Motor neuron (in vitro differentiated cells): ENCODE measurements at regions not wholly inside any gene's neighbourhood (a gene's known extent, or its start where the extent isn't known, plus 50 kb on each side); places are given as distances from the start of the nearest gene placed in this dataset.
A peak's percentile ranks its signal among the peaks of the same experiment; 100 is the strongest.

Experiments used
- ATAC-seq, 8 experiments: fragments of 200-7000 bp; cut with Tn5 transposase; replicated peaks in 6 of 8; 2 replicates each; pipeline ENCODE4 v1.8.0; 2021; ENCODE audit warnings: mild to moderate bottlenecking in 8 of 8, moderate library complexity in 8 of 8
- H3K27ac ChIP-seq, 2 donors: fragments of 250-450 bp; sonication (Bioruptor Pico); 2 replicates each; pipeline ENCODE4 v1.9.0; 2021; ENCODE audit warnings: antibody characterized with exemption in 2 of 2, mild to moderate bottlenecking in 2 of 2, moderate library complexity in 1 of 2
- H3K4me1 ChIP-seq, 2 donors: fragments of 250-450 bp; sonication (Bioruptor Pico); replicated peaks in 1 of 2; 2 replicates each; pipeline ENCODE4 v1.6.1; 2021; ENCODE audit warnings: antibody characterized with exemption in 2 of 2, mild to moderate bottlenecking in 2 of 2, moderate library complexity in 1 of 2
- H3K4me3 ChIP-seq, 5 donors: fragments of 250-450 bp; sonication (Bioruptor Pico); 2 replicates each; pipeline ENCODE4 v1.9.0; 2021; ENCODE audit warnings: antibody characterized with exemption in 5 of 5, mild to moderate bottlenecking in 5 of 5, moderate library complexity in 4 of 5
- WGBS, 10 experiments: fragments of 450-650 bp; shearing (Covaris generic); methylation state at CpG; one replicate each; pipeline ENCODE4 v1.0.0; 2022; 5-methylcytosine and 5-hydroxymethylcytosine counted together
- in situ Hi-C, 9 experiments: fragments of 400-800 bp; cut with MboI; loops; one replicate each; pipeline ENCODE4 v1.15.0; 2021; ENCODE audit warnings: low sequenced_read_pairs in 9 of 9, low pct_unique_long_range_greater_than_20kb in 2 of 9; ENCODE audit not compliant: unreplicated experiment in 9 of 9

DNA sequence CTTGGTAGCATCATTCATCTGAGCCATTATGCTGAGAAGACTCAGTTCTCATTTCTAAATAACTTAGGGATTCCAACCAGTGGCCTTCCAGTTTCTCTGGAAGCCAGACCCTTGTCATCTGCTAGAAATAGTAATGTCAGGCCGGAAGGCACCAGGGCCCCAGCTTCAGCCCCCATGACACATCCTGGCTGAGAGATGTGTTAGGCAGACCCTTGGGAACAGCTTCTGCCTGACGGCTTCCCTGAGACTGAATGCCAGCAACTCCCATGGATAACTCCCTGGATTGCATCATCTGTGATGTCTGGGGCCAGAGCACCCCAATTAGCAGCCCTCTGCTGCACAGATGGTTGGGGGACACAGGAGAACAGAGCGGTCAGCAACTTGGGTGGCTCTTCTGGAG is 583.5 kb upstream of the TBX3 start:
- in situ Hi-C loops, result no loop called here
- ATAC-seq, result no peak

GRCh38 chr12:115264605-115265004 is 580.6 kb upstream of the TBX3 start:
- H3K27ac ChIP-seq, result no peak overlapping the region
- in situ Hi-C loops, result no loop called here
- ATAC-seq, result no peak
- no peak overlapping the region for H3K4me3 ChIP-seq
- 70 to 97% (median 85%) methylated on average over 2 to 6 of the region's 6 CpGs; no CpG with 5 or more reads in 1 of the 10 experiments for WGBS, 10 experiments
- H3K4me1 ChIP-seq, result no peaks in the 10 kb centered on the region

More for the DNA sequence above, 583.5 kb upstream of the TBX3 start:
- no peaks in the 10 kb centered on the region for H3K4me1 ChIP-seq
- no peak overlapping the region for H3K27ac ChIP-seq
- H3K4me3 ChIP-seq, result no peak overlapping the region
- WGBS, 10 experiments, result 0 to 88% (median 50%) methylated on average over 1 of the region's 3 CpGs; no CpG with 5 or more reads in 6 of the 10 experiments

- H3K4me1 ChIP-seq, result no peaks in the 10 kb centered on the region
- in situ Hi-C loops, result no loop called here
- 17 to 81% (median 56%) methylated on average over 1 to 3 of the region's 3 CpGs; no CpG with 5 or more reads in 2 of the 10 experiments for WGBS, 10 experiments
- ATAC-seq, result no peak
- H3K27ac ChIP-seq, result no peak overlapping the region
- no peak overlapping the region for H3K4me3 ChIP-seq
These were observed 577.9 kb upstream of the TBX3 start for GRCh38 chr12:115261691-115262398.

DNA sequence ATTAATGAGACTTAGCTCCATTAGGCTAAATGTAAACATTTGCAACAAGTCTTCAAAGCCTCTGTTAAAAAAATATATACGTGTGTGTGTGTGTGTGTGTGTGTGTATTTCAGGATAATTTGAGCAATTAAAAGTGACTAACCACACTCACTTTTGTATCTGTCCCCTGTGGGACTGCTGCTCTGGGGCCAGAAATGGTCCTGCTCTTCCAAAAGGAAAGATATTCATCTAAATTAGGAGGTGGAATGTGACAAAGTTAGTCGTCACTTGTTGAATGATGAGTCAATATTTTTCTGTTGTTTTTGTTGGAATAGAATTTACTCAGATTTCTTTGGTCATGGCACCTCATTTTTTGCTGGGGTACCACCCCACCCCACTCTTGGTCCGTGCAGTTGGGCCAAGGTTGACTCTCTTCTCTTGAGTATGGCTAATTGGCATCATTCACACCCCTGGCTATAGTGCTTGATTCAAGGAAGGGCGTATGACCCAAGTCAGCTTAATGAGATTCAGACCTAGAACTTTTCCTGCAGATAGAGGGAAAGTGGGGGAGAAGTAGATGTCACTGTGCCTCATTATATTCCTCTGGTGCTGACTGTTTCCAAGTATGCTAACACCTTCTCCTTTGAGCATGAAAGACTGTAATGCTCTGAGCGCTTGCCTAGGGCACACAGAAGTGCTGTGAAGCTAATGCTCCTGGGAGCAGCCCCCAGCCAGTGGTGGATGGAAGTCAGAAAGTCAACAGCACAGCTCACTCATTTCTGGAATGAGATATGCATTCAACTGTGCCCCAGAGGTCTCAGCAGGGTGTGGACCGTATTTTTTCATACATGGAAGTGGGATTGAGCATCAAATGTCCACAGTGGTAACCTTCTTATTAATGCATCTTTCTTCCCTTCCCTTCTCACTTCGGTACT is 577.0 kb upstream of the TBX3 start:
- 0 to 100% (median 47%) methylated on average over 1 to 7 of the region's 7 CpGs for WGBS, 10 experiments
- ATAC-seq, result peak in 2 of 8 experiments; percentile 61 to 78
- H3K4me1 ChIP-seq, result no peaks in the 10 kb centered on the region
- in situ Hi-C loops, result no loop called here
- no peak overlapping the region for H3K4me3 ChIP-seq
- H3K27ac ChIP-seq, result no peak overlapping the region

- in situ Hi-C loops, result no loop called here
- H3K4me1 ChIP-seq, result no peaks in the 10 kb centered on the region
- H3K4me3 ChIP-seq, result no peak overlapping the region
- no peak overlapping the region for H3K27ac ChIP-seq
- 80 to 100% (median 100%) methylated on average over 2 to 4 of the region's 4 CpGs; no CpG with 5 or more reads in 5 of the 10 experiments for WGBS, 10 experiments
- no peak for ATAC-seq
These were observed 576.2 kb upstream of the TBX3 start for GRCh38 chr12:115259968-115260747.

- in situ Hi-C loops, result no loop called here
- ATAC-seq, result peak in 3 of 8 experiments; percentile 33 to 72 (median 48)
These were observed 573.8 kb upstream of the TBX3 start for GRCh38 chr12:115257791-115258190.

DNA sequence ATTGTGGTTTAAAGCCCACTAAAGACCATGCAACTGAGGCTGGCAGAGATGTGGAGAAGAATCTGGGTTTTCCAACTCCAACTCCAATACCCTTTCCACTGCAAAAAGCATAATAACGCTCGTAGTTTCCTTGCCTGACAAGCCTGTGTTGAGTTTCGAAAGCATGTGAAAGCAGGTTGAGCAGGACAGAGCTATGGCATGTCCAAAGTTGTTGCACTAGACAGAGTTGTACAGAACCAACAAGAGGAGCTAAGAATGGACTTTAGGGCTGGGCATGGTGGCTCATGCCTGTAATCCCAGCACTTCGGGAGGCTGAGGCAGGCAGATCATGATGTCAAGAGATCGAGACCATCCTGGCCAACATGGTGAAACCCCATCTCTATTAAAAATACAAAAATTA is 572.0 kb upstream of the TBX3 start:
- Histone ChIP-seq H3K4me1 (no peaks in the 10 kb centered on the region), H3K4me3 (no peak overlapping the region), H3K27ac (no peak overlapping the region)
- WGBS, 10 experiments, result 73 to 100% (median 88%) methylated on average over 2 to 5 of the region's 5 CpGs; no CpG with 5 or more reads in 4 of the 10 experiments
- in situ Hi-C loops, result no loop called here
- ATAC-seq, result no peak

More at GRCh38 chr12:115257791-115258190, 573.8 kb upstream of the TBX3 start:
- Histone ChIP-seq H3K4me1 (no peaks in the 10 kb centered on the region), H3K27ac (no peak overlapping the region), H3K4me3 (no peak overlapping the region)
- 0 to 100% (median 83%) methylated on average over 1 to 2 of the region's 2 CpGs; no CpG with 5 or more reads in 2 of the 10 experiments for WGBS, 10 experiments

DNA sequence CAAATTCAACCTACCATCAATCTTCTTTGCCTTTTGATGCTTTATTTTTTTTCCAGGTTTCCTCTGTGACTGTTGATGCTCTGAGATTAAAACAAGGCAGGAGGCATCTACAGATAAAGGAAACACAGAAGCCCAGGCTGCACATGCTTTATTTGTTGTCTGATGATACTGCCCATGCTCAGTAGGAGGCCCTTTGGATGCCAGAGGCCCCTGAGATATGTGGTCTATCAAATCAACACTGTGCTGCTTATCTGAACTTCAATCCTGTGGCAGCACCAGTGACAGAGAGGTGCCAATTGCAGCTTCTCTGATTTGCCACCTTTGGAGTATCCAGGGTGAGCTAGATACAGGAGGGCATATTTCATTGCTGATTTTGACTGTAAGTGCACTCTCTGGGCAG is 571.3 kb upstream of the TBX3 start:
- H3K4me1 ChIP-seq, result no peaks in the 10 kb centered on the region
- ATAC-seq, result no peak
- H3K4me3 ChIP-seq, result no peak overlapping the region
- in situ Hi-C loops, result no loop called here
- H3K27ac ChIP-seq, result no peak overlapping the region

DNA sequence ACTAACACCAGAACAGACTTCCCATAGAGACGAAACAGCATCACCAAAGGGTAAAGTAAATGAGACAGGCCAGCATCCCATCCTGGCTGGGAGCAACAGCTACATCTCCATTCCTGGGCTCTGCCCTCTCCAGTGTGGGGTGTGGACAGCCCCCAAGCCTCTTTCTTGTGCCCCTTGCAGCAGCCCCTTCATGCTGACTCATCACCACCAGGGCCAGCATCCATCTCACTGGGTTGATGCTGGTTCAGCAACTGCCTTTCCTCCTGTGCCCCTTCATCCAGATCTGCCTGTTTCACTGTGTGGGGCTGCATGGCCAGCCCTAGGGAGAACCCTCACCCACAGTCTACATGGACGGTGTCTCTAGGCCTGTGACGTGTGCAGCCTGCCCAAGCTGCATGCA is 569.1 kb upstream of the TBX3 start:
- in situ Hi-C loops, result no loop called here
- no peak overlapping the region for H3K27ac ChIP-seq

GRCh38 chr12:115251727-115252126 is 567.8 kb upstream of the TBX3 start:
- in situ Hi-C loops, result no loop called here
- Histone ChIP-seq H3K4me1 (no peaks in the 10 kb centered on the region), H3K4me3 (no peak overlapping the region), H3K27ac (no peak overlapping the region)
- ATAC-seq, result no peak
- 40 to 100% (median 77%) methylated on average over 1 to 3 of the region's 6 CpGs; no CpG with 5 or more reads in 2 of the 10 experiments for WGBS, 10 experiments

More for the DNA sequence above, 569.1 kb upstream of the TBX3 start:
- no peak for ATAC-seq
- Histone ChIP-seq H3K4me1 (no peaks in the 10 kb centered on the region), H3K4me3 (no peak overlapping the region)
- 20 to 100% (median 85%) methylated on average over 1 to 3 of the region's 3 CpGs; no CpG with 5 or more reads in 4 of the 10 experiments for WGBS, 10 experiments

DNA sequence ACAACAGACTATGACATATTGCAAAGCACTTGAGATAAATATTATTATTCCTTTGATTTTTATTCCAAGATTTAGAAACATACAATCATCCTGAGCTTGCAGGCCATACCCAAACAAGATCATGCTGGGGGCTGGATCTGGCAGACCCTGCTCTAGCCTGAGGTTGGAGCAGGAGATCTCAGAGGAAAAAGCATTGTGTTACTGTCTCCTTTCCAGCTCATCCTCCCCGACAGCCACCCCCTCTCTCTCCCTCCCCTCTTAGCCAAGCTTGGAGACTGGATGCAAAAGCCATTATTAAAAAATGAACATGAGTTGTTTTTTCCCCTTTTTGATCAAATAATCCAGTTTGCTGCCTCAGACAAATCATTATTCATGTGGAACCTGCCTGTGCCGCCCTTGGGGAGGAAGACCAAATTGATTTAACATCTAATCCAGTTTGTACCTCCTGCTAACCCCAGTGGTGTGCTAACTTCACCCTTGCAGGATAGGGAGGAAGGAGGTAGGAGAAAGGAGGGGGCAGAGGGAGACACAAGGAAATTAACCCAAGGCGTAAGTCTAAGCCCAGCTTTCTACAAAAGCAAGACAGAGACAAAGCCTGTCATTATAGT is 565.8 kb upstream of the TBX3 start:
- in situ Hi-C loops, result no loop called here
- H3K27ac ChIP-seq, result no peak overlapping the region
- H3K4me1 ChIP-seq, result no peaks in the 10 kb centered on the region
- 53 to 100% (median 73%) methylated on average over 1 to 2 of the region's 3 CpGs; no CpG with 5 or more reads in 4 of the 10 experiments for WGBS, 10 experiments
- H3K4me3 ChIP-seq, result no peak overlapping the region
- ATAC-seq, result peak in 1 of 8 experiments; percentile 69

- WGBS, 10 experiments, result 50 to 100% (median 84%) methylated on average over 1 to 8 of the region's 10 CpGs
- ATAC-seq, result no peak
- Histone ChIP-seq H3K4me3 (no peak overlapping the region), H3K27ac (no peak overlapping the region), H3K4me1 (no peaks in the 10 kb centered on the region)
- in situ Hi-C loops, result no loop called here
These were observed 561.0 kb upstream of the TBX3 start for GRCh38 chr12:115245020-115245419.
